ENCODE measurements at regions not wholly inside any gene's neighbourhood (a gene's known extent, or its start where the extent isn't known, plus 50 kb on each side); places are given as distances from the start of the nearest gene placed in this dataset.
A peak's percentile ranks its signal among the peaks of the same experiment; 100 is the strongest.

DNA sequence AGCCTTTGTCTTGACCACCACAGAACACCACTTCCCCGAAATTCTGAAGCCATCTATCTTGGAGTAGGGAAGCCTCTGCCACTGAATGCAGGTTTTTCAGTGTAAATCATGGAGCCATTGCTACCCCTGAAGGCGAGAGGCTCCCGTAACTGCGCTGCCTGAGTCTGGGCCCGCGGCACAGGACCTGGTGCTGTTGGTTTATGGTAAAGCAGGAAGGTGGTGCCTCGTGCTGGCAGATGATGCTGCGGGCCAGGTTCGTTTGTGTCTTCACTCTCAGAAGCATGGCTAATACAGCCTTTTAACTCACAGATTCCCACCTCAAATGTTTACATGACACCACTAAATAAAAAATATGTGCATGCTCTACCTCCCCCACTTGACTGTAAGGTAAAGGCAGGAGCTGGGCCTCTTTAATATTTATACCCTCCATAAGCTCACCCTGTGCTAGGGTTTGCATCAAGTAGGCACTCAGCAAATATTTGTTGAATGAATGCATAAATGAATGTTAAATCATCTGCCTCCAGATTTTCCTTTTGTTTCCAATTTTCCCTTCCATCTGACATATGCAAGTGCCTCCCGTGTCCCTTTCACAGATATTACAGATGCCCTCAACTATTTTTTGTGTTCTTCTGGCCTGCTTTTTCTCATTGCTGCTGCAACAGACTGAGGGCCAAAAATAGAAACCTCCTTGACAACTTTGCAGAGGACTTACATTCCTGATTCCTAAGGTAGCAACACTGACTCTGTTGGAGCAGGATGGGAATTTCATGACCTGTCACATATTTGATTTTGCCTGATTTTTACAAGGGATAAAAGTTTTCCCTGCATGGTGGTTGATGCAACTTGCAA, 83.5 kb upstream of the CPO start:
- DNase-seq (ENCODE audit: low spot score), result no peak
- TF ChIP-seq, protein P1, sequence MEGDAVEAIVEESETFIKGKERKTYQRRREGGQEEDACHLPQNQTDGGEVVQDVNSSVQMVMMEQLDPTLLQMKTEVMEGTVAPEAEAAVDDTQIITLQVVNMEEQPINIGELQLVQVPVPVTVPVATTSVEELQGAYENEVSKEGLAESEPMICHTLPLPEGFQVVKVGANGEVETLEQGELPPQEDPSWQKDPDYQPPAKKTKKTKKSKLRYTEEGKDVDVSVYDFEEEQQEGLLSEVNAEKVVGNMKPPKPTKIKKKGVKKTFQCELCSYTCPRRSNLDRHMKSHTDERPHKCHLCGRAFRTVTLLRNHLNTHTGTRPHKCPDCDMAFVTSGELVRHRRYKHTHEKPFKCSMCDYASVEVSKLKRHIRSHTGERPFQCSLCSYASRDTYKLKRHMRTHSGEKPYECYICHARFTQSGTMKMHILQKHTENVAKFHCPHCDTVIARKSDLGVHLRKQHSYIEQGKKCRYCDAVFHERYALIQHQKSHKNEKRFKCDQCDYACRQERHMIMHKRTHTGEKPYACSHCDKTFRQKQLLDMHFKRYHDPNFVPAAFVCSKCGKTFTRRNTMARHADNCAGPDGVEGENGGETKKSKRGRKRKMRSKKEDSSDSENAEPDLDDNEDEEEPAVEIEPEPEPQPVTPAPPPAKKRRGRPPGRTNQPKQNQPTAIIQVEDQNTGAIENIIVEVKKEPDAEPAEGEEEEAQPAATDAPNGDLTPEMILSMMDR (IDR thresholded peaks at IDR 0.05), result no peak
- no peak for ATAC-seq (ENCODE audit: low FRiP score)

DNA sequence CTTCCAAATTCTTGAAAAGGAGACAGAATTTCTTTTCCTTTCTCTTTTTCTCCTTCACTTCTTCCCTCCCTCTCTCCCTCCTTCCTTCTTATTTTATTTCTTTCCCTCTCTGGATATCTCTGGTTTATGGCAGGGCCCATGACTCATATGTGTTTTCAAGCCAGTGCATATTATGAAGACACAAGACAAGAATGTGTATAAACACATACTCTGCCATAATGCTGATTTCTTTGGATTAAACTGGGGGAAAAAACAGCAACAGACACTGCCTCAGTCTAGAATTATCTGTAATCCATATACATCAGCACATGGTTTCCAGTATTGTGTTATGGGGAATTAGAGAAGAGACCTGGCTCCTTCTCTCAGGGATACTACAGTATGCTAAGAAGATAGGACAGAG, 82.8 kb upstream of the CPO start:
- TF ChIP-seq, protein P1 (IDR thresholded peaks at IDR 0.05), result no peak
- ATAC-seq (ENCODE audit: low FRiP score), result peak; percentile 54
- no peak for DNase-seq (ENCODE audit: low spot score)

DNA sequence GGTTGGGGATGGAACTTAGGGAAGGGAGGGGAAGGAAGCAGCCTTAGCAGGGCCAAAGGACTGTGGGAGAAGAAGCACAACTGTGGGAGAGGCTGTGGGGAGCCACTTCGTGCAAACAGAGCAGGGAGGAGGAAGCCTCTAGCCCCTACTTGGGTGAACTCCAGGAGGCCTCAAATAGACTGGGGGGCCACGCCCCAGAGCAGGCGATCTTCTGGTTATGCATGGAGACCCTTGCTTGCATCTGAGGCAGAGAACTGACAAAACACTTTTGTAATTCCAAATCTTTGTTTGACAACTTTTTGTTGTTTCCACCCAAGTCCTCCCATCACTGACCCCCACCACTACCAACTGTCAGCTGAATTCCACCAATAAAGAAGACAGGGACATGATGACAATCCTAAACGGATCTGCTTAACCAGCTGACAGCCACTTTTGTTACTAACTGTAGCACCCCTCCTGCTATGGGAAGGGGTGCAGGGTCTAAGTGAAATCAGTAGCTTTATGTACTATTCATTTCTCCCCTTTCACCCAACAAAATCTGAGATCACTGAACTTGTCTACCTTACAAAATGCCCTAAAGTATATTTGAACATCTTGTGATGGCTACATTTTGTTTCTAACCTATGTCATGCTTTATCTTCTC, 80.5 kb upstream of the CPO start:
- TF ChIP-seq, protein P1 (IDR thresholded peaks at IDR 0.05), result no peak
- ATAC-seq (ENCODE audit: low FRiP score) (no peak), DNase-seq (ENCODE audit: low spot score) (no peak)

DNA sequence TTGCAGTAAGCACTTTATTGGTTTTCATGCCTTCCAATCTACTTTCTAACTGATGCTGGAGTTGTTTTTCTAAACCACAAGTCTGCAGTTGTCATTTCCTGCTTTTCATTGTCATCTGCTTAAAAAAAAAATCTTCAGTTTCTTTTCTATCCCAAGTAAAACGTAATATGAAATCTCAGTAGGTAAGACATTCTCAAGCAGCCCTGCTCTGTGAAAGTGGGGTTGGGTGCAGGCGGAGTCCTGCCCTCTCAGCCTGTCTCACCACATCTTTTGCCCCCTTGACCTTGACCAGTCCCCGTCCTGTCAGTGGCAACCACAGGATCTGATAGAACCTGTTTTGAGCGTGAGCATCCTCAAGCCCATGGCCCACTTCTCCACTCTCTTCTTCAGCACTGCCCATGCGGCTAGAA, 80.0 kb upstream of the CPO start:
- DNase-seq (ENCODE audit: low spot score), result no peak
- no peak for ATAC-seq (ENCODE audit: low FRiP score)
- TF ChIP-seq, protein P1 (IDR thresholded peaks at IDR 0.05), result no peak

DNA sequence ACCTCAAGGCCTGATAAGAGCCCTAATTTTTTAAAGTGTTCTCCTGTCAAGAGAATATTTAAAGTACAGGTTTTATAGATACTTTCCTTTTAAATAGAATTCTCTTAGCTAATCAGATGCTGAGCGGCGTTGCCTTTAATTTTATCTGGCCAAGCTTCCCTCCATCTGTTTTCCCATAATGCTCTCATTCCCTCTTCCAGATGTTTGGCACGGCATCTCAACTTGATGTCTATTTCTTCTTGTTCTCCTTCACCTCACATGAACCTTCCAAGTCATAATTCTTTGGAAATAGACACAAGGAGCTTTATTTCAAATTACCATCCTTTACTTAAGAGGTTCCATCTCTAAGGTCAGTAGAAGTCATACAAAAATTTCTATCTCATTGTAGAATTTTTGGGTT, 76.1 kb upstream of the CPO start:
- TF ChIP-seq, protein P1 (IDR thresholded peaks at IDR 0.05), result no peak
- DNase-seq (ENCODE audit: low spot score), result no peak
- no peak for ATAC-seq (ENCODE audit: low FRiP score)

DNA sequence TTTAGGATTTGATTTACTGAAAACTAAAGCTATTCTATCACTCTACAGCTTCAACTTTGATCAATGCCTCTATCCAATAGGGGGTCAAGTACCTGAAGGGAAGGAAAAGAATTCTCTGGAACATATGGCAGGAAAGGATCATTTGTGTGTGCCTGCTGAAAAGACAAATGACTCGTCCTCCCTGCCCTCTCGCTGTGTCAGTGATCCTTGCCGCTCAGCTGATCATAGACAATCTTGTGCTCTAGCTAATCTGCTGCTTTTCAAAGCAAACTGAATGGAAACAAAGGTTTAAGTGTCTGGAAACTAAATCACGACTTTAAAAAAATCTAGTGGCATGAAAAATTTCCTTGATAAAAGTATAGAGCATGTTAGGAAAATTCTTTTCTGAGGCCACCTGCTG, 75.6 kb upstream of the CPO start:
- DNase-seq (ENCODE audit: low spot score), result no peak
- ATAC-seq (ENCODE audit: low FRiP score), result no peak
- TF ChIP-seq, protein P1 (IDR thresholded peaks at IDR 0.05), result no peak

DNA sequence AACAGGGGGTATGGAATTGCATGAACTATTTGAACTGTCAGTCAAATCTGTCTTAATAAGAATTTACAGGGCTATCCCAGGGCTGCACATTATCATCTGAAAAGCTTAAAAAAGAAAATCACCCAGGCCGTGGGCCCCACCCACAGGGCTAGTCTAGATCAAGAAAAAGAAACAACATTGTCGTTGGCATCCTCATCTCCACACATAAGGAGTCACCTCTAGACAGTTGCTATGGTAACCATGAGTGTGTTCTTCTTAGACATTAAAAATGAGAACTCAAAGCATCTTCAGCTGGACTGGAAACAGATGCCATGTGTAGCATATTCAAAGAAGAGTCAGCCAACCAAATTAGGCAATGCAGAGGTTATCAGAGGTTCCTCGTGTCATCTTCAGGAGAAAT, 72.3 kb upstream of the CPO start:
- TF ChIP-seq, protein P1 (IDR thresholded peaks at IDR 0.05), result no peak

More for the DNA sequence above, 72.3 kb upstream of the CPO start:
- ATAC-seq (ENCODE audit: low FRiP score), result no peak
- no peak for DNase-seq (ENCODE audit: low spot score)
